NCI-H345 treated with DMSO at 0.1 percent for 48 hours (cell line): ENCODE measurements at regions not wholly inside any gene's neighbourhood (a gene's known extent, or its start where the extent isn't known, plus 50 kb on each side); places are given as distances from the start of the nearest gene placed in this dataset.

Source experiments
- DNase-seq: peaks from one replicate; lab custom pipeline; 2025; ENCODE audit not compliant: unreplicated experiment; lab: John Stamatoyannopoulos, UW

DNA sequence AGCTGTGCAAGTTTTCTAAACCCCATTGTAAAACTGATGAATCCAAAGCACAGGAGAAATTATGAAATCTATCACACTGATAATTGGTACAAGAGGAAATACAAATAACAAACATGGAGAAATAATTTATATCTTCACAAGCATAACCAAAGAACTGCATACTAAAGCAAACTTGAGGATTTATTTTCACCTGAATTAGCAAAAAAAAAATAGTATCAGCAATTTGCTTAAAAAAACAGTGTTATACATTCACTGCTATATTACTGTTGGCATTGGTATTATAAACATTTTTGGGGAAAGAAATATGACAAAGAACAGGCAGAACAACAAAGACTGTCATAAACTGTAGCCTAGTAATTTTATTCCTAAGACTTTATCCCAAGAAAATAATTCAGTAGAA lies 230.8 kb upstream of the NRP1 start:
- no peak for DNase-seq

GRCh38 chr10:33559105-33559504 lies 224.6 kb upstream of the NRP1 start:
- DNase-seq = no peak

- no peak for DNase-seq
Measured at GRCh38 chr10:33557313-33557712, 222.8 kb upstream of the NRP1 start.

DNA sequence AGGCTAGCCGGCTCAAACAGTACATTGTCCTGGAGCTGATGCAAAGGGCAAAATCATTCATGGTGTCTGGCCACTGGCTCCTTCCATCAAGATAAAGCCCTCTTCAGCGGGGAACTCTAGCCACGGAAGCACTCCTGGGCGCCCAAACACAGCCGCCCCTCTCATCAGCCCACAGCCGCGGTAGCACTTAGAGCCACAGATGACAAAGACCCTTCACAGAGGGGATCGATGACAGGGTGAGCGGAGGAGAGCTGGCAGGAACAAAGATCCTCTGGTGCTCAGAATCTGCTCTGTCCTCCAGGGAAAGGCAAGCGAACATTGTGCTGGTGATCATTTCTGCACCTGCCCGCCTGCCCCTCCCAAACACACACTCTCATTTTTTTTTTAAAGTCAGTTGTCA lies 222.2 kb upstream of the NRP1 start:
- peak; percentile 10 for DNase-seq

GRCh38 chr10:33556103-33556502 lies 221.6 kb upstream of the NRP1 start:
- DNase-seq = no peak

DNA sequence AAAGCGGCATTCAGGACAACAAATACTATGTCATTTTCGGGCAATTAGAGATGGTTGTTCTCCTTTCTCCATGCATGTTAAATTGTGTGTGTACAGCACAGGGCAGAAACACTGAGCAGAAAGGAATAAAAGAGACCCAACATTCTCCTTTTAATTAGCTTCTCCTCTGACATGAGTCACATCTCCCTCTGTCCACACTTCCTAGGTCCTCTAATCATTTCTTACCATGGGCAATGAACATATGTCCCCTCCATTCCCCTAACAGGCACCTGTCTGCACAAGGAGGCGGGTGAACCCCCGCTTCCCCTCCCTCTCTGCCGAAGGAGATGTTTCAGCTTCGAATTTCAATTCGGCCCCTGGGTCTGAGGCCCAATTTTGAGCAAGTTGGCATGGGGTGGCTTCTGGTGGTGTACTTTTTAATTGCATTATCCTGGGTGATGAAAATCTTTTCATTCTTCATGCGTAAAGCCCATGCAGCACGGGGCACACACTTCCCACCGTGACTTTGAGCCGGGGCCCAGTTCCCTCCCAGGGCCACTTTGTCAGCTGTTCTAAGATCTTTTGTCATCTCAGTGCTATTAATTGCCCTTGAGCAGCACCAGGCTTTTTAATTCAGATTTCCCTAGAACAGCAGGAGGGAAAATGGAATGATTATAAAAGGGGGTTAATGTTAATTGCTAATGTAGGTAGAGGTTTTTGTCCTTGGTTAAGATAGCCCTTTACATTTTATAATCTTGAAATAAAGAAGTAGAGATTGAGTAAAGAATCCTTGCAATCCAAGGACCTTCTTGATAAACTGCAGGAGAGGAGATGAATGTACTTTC lies 219.5 kb upstream of the NRP1 start:
- DNase-seq = no peak

- no peak for DNase-seq
Measured at GRCh38 chr10:33552290-33552689, 217.8 kb upstream of the NRP1 start.

DNA sequence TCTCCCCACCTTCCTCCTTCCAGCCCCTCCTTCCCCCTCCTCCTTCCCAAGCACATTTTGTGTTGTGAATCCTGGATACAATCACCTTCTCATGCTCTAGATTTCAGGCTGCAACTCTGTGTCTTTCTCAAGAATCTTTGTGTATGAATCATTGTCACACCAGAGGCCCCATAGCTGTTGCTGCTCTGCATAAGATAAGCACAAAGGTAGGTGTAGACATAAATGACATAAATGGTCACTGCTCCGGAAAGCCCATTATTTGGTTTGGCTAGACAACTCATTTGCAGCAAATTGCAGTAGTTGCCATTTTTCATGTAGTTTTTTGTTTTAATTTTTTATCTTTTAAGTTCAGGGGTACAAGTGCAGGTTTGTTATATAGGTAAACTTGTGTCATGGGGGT lies 216.3 kb upstream of the NRP1 start:
- no peak for DNase-seq

GRCh38 chr10:33547976-33548375 lies 213.5 kb upstream of the NRP1 start:
- DNase-seq = no peak

GRCh38 chr10:33546031-33546430 lies 211.6 kb upstream of the NRP1 start:
- no peak for DNase-seq

- no peak for DNase-seq
Measured at GRCh38 chr10:33542752-33543505, 208.5 kb upstream of the NRP1 start.

DNA sequence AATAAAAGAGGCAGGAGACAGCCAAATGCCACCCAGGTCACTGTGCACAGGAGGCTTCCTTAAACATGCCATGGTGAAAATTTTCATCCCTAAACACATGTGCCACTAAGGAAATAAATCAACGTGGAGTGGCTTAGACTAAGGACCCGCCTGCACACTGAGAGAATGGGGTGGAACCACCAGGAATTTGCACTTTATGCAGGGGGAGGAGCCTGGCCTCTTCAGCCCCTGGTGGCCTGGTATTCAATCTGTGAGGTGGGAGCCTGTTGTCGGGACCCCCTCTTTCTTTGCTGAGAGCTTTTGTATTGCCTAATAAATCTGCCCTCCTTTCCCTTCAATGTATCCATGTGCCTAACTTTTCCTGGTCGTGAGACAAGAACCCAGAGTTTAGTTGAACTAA lies 204.6 kb upstream of the NRP1 start:
- DNase-seq = no peak

- no peak for DNase-seq
Measured at GRCh38 chr10:33537066-33537465, 202.6 kb upstream of the NRP1 start.

DNA sequence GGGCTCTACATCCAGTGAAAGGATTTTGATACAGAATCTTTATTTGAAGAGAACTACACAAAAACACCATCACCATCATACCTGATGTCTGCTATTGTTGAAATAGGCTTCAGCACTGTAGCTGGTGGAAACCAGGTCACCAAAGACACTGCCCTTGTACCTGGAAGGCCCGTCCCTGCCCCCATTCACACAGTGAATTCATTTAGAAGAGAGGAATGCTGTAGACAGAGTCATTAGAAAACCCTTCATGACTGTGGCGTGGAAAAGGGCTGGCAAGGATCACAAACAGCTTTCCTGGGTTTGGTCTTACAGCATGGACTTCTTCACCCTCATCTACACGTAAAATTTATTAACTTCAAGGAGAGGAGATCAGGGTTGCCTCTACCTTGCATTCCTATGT lies 202.0 kb upstream of the NRP1 start:
- DNase-seq = no peak

DNA sequence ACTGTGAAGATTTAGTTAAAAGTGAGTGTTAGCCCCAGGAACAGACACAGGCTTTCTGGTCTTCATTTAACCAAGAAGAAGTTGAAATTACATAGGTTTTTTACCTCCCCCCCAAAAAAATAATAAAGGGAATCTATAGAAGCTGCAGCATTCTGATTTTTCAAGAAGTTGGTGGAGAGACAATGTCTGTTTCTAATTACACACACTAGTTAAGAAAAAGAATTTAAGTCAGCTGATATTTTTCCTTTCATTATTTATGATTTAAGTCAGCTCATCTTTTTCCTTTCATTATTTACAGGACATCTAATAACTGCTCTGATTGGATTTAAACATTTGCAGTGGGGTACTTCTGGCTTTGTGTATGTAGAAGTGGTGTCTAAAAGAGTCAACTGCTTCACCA lies 201.4 kb upstream of the NRP1 start:
- no peak for DNase-seq

DNA sequence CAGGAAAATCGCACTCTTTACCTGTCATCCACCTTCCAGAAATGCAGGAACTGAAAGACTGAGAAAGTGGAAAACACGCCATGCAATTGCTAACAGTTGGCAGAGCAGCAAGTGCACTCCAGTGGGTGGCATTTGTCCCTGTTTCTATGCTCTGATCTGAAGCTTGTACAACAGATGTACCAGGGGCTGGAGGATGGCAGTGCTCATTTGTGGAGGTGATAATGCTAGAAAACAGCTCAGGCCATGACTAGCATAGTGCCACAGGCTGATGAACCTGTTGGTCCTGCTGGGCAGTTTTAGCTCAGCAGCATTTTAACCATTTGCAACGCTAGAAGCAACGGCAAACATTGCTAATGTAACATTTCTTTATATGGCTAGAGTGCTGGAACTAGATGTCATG lies 199.9 kb upstream of the NRP1 start:
- DNase-seq = no peak

GRCh38 chr10:33533612-33534011 lies 199.1 kb upstream of the NRP1 start:
- no peak for DNase-seq

DNA sequence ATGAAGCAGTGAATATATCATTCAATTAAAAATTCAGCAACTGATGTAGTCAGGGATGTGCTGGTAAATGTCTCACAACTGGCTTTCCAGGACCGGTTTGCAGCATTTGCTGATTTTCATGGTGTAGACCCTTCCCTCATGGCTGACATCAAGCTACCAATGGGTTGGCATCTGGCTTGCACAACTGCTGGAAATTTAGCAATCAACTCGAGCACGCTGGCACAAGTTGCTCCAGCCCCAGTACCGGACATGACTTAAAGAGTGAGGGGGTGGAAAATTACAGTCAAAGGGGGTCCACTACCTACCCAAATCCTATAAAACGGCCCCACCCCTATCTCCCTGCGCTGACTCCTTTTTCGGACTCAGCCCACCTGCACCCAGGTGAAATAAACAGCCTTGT lies 198.4 kb upstream of the NRP1 start:
- no peak for DNase-seq

- DNase-seq = no peak
Measured at GRCh38 chr10:33529234-33529633, 194.8 kb upstream of the NRP1 start.

DNA sequence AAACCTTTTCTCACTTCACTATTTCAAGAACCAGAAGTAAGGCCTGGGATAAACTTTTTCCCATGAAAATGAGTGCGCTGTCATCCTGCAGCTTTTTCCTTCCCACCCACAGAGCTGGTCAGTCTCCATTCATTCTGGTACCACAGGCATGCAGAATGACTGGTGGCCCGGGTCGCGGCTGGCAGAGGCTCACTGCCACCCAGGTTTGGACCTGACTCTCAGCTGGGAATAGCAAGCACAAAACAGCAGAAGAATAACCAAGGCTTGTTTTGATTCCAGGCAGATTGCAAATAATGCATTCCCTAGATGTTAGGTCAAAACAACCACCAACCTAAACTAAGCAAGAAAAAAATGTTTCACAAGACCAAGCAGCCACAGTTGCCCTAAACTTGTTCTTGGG lies 190.5 kb upstream of the NRP1 start:
- DNase-seq = no peak

GRCh38 chr10:33524041-33524440 lies 189.6 kb upstream of the NRP1 start:
- DNase-seq = no peak

DNA sequence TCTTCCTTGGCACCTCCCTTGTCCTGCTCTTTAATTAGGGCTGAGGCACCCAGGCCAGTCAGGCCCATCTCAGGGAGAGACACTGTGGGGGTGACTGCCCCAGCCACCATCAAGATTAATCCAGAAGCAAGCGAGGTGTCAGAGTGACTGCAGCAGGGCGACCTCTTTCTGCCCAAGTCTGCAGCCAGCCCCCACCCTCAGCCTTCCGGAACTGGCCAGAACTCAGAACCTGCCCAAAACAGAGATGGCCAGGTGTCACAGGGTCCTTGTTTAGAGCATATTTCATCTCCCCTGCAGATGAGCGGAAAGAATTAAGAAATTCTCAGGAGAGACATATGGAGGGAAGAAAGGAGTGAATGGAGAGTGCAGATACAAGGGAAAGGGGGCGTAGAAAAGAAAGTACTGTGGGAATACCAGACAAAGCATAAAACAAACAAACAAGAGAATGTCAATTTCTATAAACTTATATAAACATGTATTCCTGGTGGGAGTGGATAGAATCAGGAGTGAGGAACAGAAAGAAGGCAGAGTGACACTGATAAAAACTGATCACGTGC lies 188.8 kb upstream of the NRP1 start:
- no peak for DNase-seq
